K562 (cell line): ENCODE measurements at regions not wholly inside any gene's neighbourhood (a gene's known extent, or its start where the extent isn't known, plus 50 kb on each side); places are given as distances from the start of the nearest gene placed in this dataset.

Experiments used
- ATAC-seq: fragments of 200-7000 bp; cut with Tn5 transposase; 3 replicates; pipeline ENCODE4 v1.9.1; 2020; ENCODE audit warnings: moderate library complexity
- BruUV-seq: library from RNA; stranded (reverse); fragments of 400-500 nt; replicated peaks from 2 replicates; lab custom pipeline; 2021; lab: Mats Ljungman, UMichigan
- CTCF ChIA-PET: fragments of 300-600 bp; formaldehyde crosslinking; extraction: SDS; loops from one replicate; lab custom pipeline; 2021; ENCODE audit warnings: low intra/inter-chr PET ratio; lab: Yijun Ruan, JAX
- POLR2A ChIA-PET: fragments of 300-600, 350-650 bp; sonication (Branson Sonifier 250); formaldehyde crosslinking; extraction: SDS; loops from one replicate; lab custom pipeline; 2021; ENCODE audit warnings: antibody characterized with exemption, inconsistent platforms; lab: Yijun Ruan, JAX
- DNase-seq, 4 experiments: peaks; one replicate each; pipeline versions ENCODE4 v3.0.0 to v3.0.0-alpha.2; 2011 to 2018; ENCODE audit warnings: low spot score in 3 of 4, mixed read lengths in 3 of 4; ENCODE audit errors: extremely low read depth in 1 of 4
- FAIRE-seq: peaks from 2 replicates; lab custom pipeline; 2011; peaks lifted over from hg19 to GRCh38; lab: Jason Lieb, UNC
- H2AFZ ChIP-seq: 2 replicates; pipeline ENCODE4 v1.6.0; 2011; ENCODE audit warnings: low read depth, low read length, control low read depth, inconsistent platforms
- H3K27ac ChIP-seq: fragments of 200-600 bp; 3 replicates; pipeline ENCODE4 v1.8.0; 2011; ENCODE audit warnings: low read depth, mild to moderate bottlenecking, control low read depth, inconsistent platforms, low read length, moderate library complexity, mixed read lengths; ENCODE audit errors: extremely low read depth
- H3K27me3 ChIP-seq, 2 experiments: fragments of 300-600 bp in 1 of 2; 2 replicates in 1 of 2; 3 replicates in 1 of 2; pipeline versions ENCODE4 v1.6.0 to v1.8.0; 2011; ENCODE audit warnings: inconsistent platforms in 2 of 2, low read length in 2 of 2, mild to moderate bottlenecking in 1 of 2, mixed read lengths in 1 of 2, moderate library complexity in 1 of 2; ENCODE audit not compliant: control insufficient read depth in 2 of 2, insufficient read depth in 2 of 2
- H3K36me3 ChIP-seq: fragments of 300-600 bp; 3 replicates; pipeline ENCODE4 v1.8.0; 2011; ENCODE audit warnings: mild to moderate bottlenecking, low read length, inconsistent platforms; ENCODE audit not compliant: control insufficient read depth, insufficient read depth
- H3K4me1 ChIP-seq, 2 experiments: fragments of 200-600 bp in 1 of 2; replicated peaks in 1 of 2; 2 replicates in 1 of 2; 3 replicates in 1 of 2; pipeline versions ENCODE4 v1.5.1 to v1.8.0; 2011; ENCODE audit warnings: inconsistent platforms in 2 of 2, low read length in 2 of 2, mild to moderate bottlenecking in 1 of 2, mixed read lengths in 1 of 2, moderate library complexity in 1 of 2; ENCODE audit not compliant: control insufficient read depth in 2 of 2, insufficient read depth in 2 of 2
- H3K4me2 ChIP-seq: 2 replicates; pipeline ENCODE4 v1.6.1; 2011; ENCODE audit warnings: low read length, control low read depth, inconsistent platforms, mixed read lengths; ENCODE audit not compliant: insufficient read depth
- H3K4me3 ChIP-seq: fragments of 200-600 bp; sonication (generic), shearing (Covaris generic); 2 replicates; pipeline ENCODE4 v1.5.1; 2016; ENCODE audit warnings: control low read depth, inconsistent platforms
- H3K79me2 ChIP-seq: fragments of 200-600 bp; 3 replicates; pipeline ENCODE4 v1.8.0; 2011; ENCODE audit warnings: low read length, inconsistent platforms; ENCODE audit not compliant: control insufficient read depth, insufficient read depth
- H3K9ac ChIP-seq, 2 experiments: 2 replicates each; pipeline versions ENCODE4 v1.6.0 to v1.6.1; 2011; ENCODE audit warnings: low read depth in 2 of 2, low read length in 2 of 2, control low read depth in 1 of 2, inconsistent platforms in 1 of 2, mild to moderate bottlenecking in 1 of 2, mixed read lengths in 1 of 2; ENCODE audit not compliant: insufficient read depth in 1 of 2
- H3K9me1 ChIP-seq: one replicate; pipeline ENCODE4 v1.6.0; 2011; ENCODE audit warnings: inconsistent platforms, mild to moderate bottlenecking, low read length, moderate library complexity; ENCODE audit not compliant: control insufficient read depth, insufficient read depth
- H3K9me3 ChIP-seq: replicated peaks from 2 replicates; pipeline ENCODE4 v1.5.1; 2011; ENCODE audit warnings: low read depth, low read length, inconsistent platforms; ENCODE audit not compliant: control insufficient read depth, insufficient read depth
- H4K20me1 ChIP-seq: replicated peaks from 2 replicates; pipeline ENCODE4 v1.6.1; 2011; ENCODE audit warnings: low read length, inconsistent platforms, mixed read lengths; ENCODE audit not compliant: control insufficient read depth, insufficient read depth
- ATF4 ChIP-seq: fragments of 450-650 bp; formaldehyde crosslinking; IDR thresholded peaks from 2 replicates; pipeline ENCODE4 v1.4.0; 2022; ENCODE audit warnings: mild to moderate bottlenecking, moderate library complexity
- CC2D1A ChIP-seq: fragments of 450-650 bp; IDR thresholded peaks from 2 replicates; pipeline ENCODE4 v1.6.1; 2017; ENCODE audit warnings: mild to moderate bottlenecking
- EP300 ChIP-seq: IDR thresholded peaks from 2 replicates; pipeline ENCODE4 v1.6.1; 2012; ENCODE audit warnings: low read length, improper control_type of control experiment
- KLF6 ChIP-seq: fragments of 250-450 bp; sonication (Bioruptor Pico); IDR thresholded peaks from 2 replicates; pipeline ENCODE4 v1.4.0; 2020; ENCODE audit warnings: mild to moderate bottlenecking, moderate library complexity, borderline replicate concordance
- LARP7 ChIP-seq: fragments of 450-650 bp; IDR thresholded peaks from 2 replicates; pipeline ENCODE4 v1.6.1; 2016
- MCM7 ChIP-seq, 2 experiments: fragments of 450-650 bp; IDR thresholded peaks; 2 replicates each; pipeline ENCODE4 v1.6.1; 2016 to 2018
- PHB2 ChIP-seq: fragments of 450-650 bp; IDR thresholded peaks from 2 replicates; pipeline ENCODE4 v1.6.1; 2017; ENCODE audit warnings: low read depth
- PHF20 ChIP-seq: fragments of 450-650 bp; IDR thresholded peaks from 2 replicates; pipeline ENCODE4 v1.6.1; 2018; ENCODE audit not compliant: partially characterized antibody
- POLR2H ChIP-seq: IDR thresholded peaks from 2 replicates; pipeline ENCODE4 v1.6.1; 2016; ENCODE audit warnings: missing genetic modification characterization, low read depth, mild to moderate bottlenecking, control low read depth, missing compliant biosample characterization, moderate library complexity
- ZNF12 ChIP-seq: sonication (generic); formaldehyde crosslinking; IDR thresholded peaks from 2 replicates; pipeline ENCODE4 v1.4.0; 2020; ENCODE audit warnings: mild to moderate bottlenecking, missing genetic modification reagents
- ZNF124 ChIP-seq: sonication (generic); formaldehyde crosslinking; IDR thresholded peaks from 2 replicates; pipeline ENCODE4 v1.8.1; 2022; ENCODE audit warnings: missing genetic modification reagents
- ZNF140 ChIP-seq: fragments of 250-450 bp; sonication (Bioruptor Pico); IDR thresholded peaks from 2 replicates; pipeline ENCODE4 v1.8.0; 2021; ENCODE audit warnings: moderate library complexity, mild to moderate bottlenecking, inconsistent platforms
- ZNF445 ChIP-seq: fragments of 250-450 bp; sonication (Bioruptor Pico); IDR thresholded peaks from 2 replicates; pipeline ENCODE4 v1.4.0; 2020; ENCODE audit warnings: low read depth, mild to moderate bottlenecking, moderate library complexity
- WGBS: fragments of 100-300 bp; shearing (Covaris generic); methylation state at CpG from one replicate; pipeline ENCODE4 v1.1.6; 2016; ENCODE audit warnings: low coverage, mixed read lengths; ENCODE audit not compliant: insufficient coverage; ENCODE audit errors: missing lambda C conversion rate; 5-methylcytosine and 5-hydroxymethylcytosine counted together
- in situ Hi-C: fragments of 300-500 bp; cut with MboI; formaldehyde crosslinking; loops from 4 replicates; pipeline ENCODE4 v1.15.0; 2018; ENCODE audit warnings: inconsistent platforms, mixed read lengths
- intact Hi-C: fragments of 100-400 bp; cut with micrococcal nuclease; formaldehyde crosslinking; loops from 2 replicates; pipeline ENCODE4 v1.14.2; 2022

- Histone ChIP-seq H4K20me1 (no peaks in the 10 kb centered on the region), H3K4me3 (no peak overlapping the region), H3K79me2 (no peaks in the 10 kb centered on the region), H3K36me3 (no peaks in the 10 kb centered on the region), H3K27ac (no peak overlapping the region), H3K4me1 (no peaks in the 10 kb centered on the region), H2AFZ (no peak overlapping the region), H3K9me1 (no peaks in the 10 kb centered on the region), H3K27me3 (no peaks in the 10 kb centered on the region), H3K9ac (no peak overlapping the region), H3K4me2 (no peak overlapping the region), H3K9me3 (no peaks in the 10 kb centered on the region)
- WGBS: 0% methylated on average over 1 of the region's 1 CpG
- in situ Hi-C loops: no loop called here
- ATAC-seq: no peak
- POLR2A ChIA-PET: no interaction called here
- intact Hi-C loops: no loop called here
- BruUV-seq: no TSS peak
- CTCF ChIA-PET: no interaction called here
- TF ChIP-seq ZNF12 (CRISPR knock-in tag): no peak
- no peak for TF ChIP-seq ZNF124
- TF ChIP-seq PHF20: no peak
- TF ChIP-seq LARP7: no peak
- TF ChIP-seq EP300: no peak
- no peak for TF ChIP-seq ZNF140 (CRISPR knock-in tag)
- TF ChIP-seq ATF4 (CRISPR knock-in tag): no peak
- TF ChIP-seq MCM7 (IDR thresholded peaks at IDR 0.05): no peak
- no peak for TF ChIP-seq PHB2
- TF ChIP-seq CC2D1A: no peak
- no peak for TF ChIP-seq ZNF445 (CRISPR knock-in tag)
- no peak for TF ChIP-seq POLR2H (tag)
- no peak for TF ChIP-seq KLF6 (CRISPR knock-in tag)
- DNase-seq: no peak
- FAIRE-seq: no peak
Observed at GRCh38 chr15:24008476-24008875, 321.4 kb upstream of the NDN start.
